HG02588 (cell line): ENCODE measurements at regions not wholly inside any gene's neighbourhood (a gene's known extent, or its start where the extent isn't known, plus 50 kb on each side); places are given as distances from the start of the nearest gene placed in this dataset.

Source experiments
- ATAC-seq: cut with Tn5 transposase; IDR thresholded peaks from one replicate; pipeline ENCODE4 v1.9.1; 2021; ENCODE audit warnings: mild to moderate bottlenecking, moderate library complexity; ENCODE audit not compliant: unreplicated experiment

GRCh38 chr9:8096091-8096490, 296.5 kb upstream of the DMAC1 start:
- no peak for ATAC-seq

GRCh38 chr9:8095672-8096086, 296.1 kb upstream of the DMAC1 start:
- ATAC-seq, result no peak

- no peak for ATAC-seq
These were observed 288.9 kb upstream of the DMAC1 start for GRCh38 chr9:8088477-8088876.

GRCh38 chr9:8085986-8086385, 286.4 kb upstream of the DMAC1 start:
- no peak for ATAC-seq

- no peak for ATAC-seq
These were observed 279.1 kb upstream of the DMAC1 start for GRCh38 chr9:8078641-8079140.

GRCh38 chr9:8074713-8075286, 275.2 kb upstream of the DMAC1 start:
- ATAC-seq, result no peak

GRCh38 chr9:8071445-8071798, 271.8 kb upstream of the DMAC1 start:
- no peak for ATAC-seq

GRCh38 chr9:8070779-8071444, 271.3 kb upstream of the DMAC1 start:
- no peak for ATAC-seq

- no peak for ATAC-seq
These were observed 262.9 kb upstream of the DMAC1 start for GRCh38 chr9:8062459-8062858.

- ATAC-seq, result no peak
These were observed 253.9 kb upstream of the DMAC1 start for GRCh38 chr9:8053501-8053900.

- no peak for ATAC-seq
These were observed 253.4 kb upstream of the DMAC1 start for GRCh38 chr9:8052991-8053390.

GRCh38 chr9:8037745-8038144, 238.2 kb upstream of the DMAC1 start:
- no peak for ATAC-seq

- no peak for ATAC-seq
These were observed 237.4 kb upstream of the DMAC1 start for GRCh38 chr9:8036914-8037524.

GRCh38 chr9:8033794-8034193, 234.2 kb upstream of the DMAC1 start:
- no peak for ATAC-seq

GRCh38 chr9:8030095-8030494, 230.5 kb upstream of the DMAC1 start:
- ATAC-seq, result no peak

GRCh38 chr9:8027351-8027750, 227.8 kb upstream of the DMAC1 start:
- ATAC-seq, result no peak

- no peak for ATAC-seq
These were observed 226.0 kb upstream of the DMAC1 start for GRCh38 chr9:8025551-8025950.

GRCh38 chr9:8020186-8020585, 220.6 kb upstream of the DMAC1 start:
- no peak for ATAC-seq

- no peak for ATAC-seq
These were observed 220.1 kb upstream of the DMAC1 start for GRCh38 chr9:8019636-8020035.

GRCh38 chr9:8014997-8015682, 215.6 kb upstream of the DMAC1 start:
- no peak for ATAC-seq

- ATAC-seq, result no peak
These were observed 213.4 kb upstream of the DMAC1 start for GRCh38 chr9:8012986-8013385.

GRCh38 chr9:8011974-8012373, 212.4 kb upstream of the DMAC1 start:
- no peak for ATAC-seq
